ENCODE measurements at regions not wholly inside any gene's neighbourhood (a gene's known extent, or its start where the extent isn't known, plus 50 kb on each side); places are given as distances from the start of the nearest gene placed in this dataset.

DNA sequence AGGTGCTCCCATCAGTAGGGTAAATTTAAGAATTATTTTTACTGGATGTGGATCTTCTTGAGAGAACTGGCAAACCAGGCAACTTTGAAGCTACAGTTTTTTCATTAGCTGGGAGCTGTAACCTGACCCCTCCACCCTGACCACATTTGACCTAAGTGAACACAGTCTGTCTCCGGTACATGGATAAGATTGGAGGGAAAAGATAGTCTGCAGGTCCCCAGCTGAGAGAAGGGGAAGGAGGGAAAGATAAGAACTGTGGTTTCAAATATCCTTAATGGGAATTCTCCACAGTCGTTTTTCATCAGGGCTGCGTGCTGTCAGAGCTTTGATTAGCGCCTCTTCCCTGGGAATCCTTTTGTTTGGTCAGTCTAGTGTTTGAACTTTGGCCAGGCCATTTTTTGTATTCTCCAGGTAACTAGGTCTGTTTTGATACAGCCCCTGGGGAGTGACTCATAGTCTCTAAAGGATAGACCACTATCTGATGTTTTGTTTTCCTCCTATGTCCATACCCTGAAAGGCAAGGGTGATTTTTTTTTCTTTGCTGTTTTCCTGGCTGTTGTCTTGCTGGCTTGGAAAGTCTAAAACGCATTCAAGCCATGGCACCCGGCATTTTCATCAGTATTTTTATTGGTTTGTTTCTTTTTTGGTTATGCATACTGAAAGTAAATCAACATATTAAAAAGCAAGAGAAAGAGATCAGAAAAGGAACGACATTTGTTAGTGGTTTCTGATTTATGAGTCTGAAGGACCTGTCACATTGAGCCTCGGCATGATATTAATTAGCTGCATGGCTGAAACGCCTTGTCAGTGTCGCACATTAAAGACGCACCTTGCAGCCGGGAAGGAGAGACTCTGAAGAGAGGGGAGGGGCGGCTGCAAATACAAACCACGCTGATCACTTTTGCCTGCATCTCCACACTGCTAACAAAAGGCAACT lies 183.4 kb upstream of the FN1 start (continued):
- TF ChIP-seq ZNF629 (CRISPR knock-in tag; conservative IDR thresholded peaks at IDR 0.05) (peak; percentile 50), ZNF24 (IDR thresholded peaks at IDR 0.05) (peak; percentile 40; the same call in 1 of the 2 replicates), RARG (CRISPR knock-in tag; IDR thresholded peaks at IDR 0.05; ENCODE audit: low read depth) (no peak), ZNF317 (CRISPR knock-in tag; IDR thresholded peaks at IDR 0.05) (peak; percentile 78), ZNF367 (CRISPR knock-in tag; IDR thresholded peaks at IDR 0.05; ENCODE audit: borderline replicate concordance) (no peak), FIP1L1 (IDR thresholded peaks at IDR 0.05; ENCODE audit: borderline replicate concordance, insufficient read depth, low read depth, low read length) (no peak), ZBTB42 (CRISPR knock-in tag; IDR thresholded peaks at IDR 0.05) (no peak), ZNF878 (CRISPR knock-in tag; IDR thresholded peaks at IDR 0.05) (peak; percentile 76; the same call in 1 of the 2 replicates), SP5 (CRISPR knock-in tag; IDR thresholded peaks at IDR 0.05; ENCODE audit: borderline replicate concordance, low read depth) (peak; percentile 65), TSC22D2 (CRISPR knock-in tag; IDR thresholded peaks at IDR 0.05; ENCODE audit: borderline replicate concordance) (peak; percentile 41; the same call in 1 of the 2 replicates), ZNF326 (CRISPR knock-in tag; IDR thresholded peaks at IDR 0.05; ENCODE audit: borderline replicate concordance) (no peak), FOXK2 (IDR thresholded peaks at IDR 0.05) (peak; percentile 83), ZFP37 (CRISPR knock-in tag; IDR thresholded peaks at IDR 0.05; ENCODE audit: borderline replicate concordance) (0 out of 2 replicates have a peak, but pooled peaks have one; percentile 28), EED (CRISPR knock-in tag; IDR thresholded peaks at IDR 0.05) (no peak), NR2F6 (IDR thresholded peaks at IDR 0.05) (peak; percentile 92), NR2F6 (CRISPR knock-in tag; IDR thresholded peaks at IDR 0.05) (peak; percentile 93), MEIS1 (CRISPR knock-in tag; IDR thresholded peaks at IDR 0.05; ENCODE audit: borderline replicate concordance) (peak; percentile 99)
- TF ChIP-seq, protein P1, sequence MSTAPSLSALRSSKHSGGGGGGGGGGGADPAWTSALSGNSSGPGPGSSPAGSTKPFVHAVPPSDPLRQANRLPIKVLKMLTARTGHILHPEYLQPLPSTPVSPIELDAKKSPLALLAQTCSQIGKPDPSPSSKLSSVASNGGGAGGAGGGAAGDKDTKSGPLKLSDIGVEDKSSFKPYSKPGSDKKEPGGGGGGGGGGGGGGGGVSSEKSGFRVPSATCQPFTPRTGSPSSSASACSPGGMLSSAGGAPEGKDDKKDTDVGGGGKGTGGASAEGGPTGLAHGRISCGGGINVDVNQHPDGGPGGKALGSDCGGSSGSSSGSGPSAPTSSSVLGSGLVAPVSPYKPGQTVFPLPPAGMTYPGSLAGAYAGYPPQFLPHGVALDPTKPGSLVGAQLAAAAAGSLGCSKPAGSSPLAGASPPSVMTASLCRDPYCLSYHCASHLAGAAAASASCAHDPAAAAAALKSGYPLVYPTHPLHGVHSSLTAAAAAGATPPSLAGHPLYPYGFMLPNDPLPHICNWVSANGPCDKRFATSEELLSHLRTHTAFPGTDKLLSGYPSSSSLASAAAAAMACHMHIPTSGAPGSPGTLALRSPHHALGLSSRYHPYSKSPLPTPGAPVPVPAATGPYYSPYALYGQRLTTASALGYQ (CRISPR knock-in tag; IDR thresholded peaks at IDR 0.05) = peak; percentile 92
- TF ChIP-seq, protein P2, sequence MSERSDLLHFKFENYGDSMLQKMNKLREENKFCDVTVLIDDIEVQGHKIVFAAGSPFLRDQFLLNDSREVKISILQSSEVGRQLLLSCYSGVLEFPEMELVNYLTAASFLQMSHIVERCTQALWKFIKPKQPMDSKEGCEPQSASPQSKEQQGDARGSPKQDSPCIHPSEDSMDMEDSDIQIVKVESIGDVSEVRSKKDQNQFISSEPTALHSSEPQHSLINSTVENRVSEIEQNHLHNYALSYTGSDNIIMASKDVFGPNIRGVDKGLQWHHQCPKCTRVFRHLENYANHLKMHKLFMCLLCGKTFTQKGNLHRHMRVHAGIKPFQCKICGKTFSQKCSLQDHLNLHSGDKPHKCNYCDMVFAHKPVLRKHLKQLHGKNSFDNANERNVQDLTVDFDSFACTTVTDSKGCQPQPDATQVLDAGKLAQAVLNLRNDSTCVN (CRISPR knock-in tag; IDR thresholded peaks at IDR 0.05; ENCODE audit: borderline replicate concordance) = peak; percentile 34; the same call in 1 of the 2 replicates
- TF ChIP-seq, protein P3, sequence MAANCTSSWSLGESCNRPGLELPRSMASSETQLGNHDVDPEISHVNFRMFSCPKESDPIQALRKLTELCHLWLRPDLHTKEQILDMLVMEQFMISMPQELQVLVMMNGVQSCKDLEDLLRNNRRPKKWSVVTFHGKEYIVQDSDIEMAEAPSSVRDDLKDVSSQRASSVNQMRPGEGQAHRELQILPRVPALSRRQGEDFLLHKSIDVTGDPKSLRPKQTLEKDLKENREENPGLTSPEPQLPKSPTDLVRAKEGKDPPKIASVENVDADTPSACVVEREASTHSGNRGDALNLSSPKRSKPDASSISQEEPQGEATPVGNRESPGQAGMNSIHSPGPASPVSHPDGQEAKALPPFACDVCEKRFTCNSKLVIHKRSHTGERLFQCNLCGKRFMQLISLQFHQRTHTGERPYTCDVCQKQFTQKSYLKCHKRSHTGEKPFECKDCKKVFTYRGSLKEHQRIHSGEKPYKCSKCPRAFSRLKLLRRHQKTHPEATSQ (CRISPR knock-in tag; IDR thresholded peaks at IDR 0.05; ENCODE audit: borderline replicate concordance) = no peak; the same call in 1 of the 2 replicates
- TF ChIP-seq, protein P4, sequence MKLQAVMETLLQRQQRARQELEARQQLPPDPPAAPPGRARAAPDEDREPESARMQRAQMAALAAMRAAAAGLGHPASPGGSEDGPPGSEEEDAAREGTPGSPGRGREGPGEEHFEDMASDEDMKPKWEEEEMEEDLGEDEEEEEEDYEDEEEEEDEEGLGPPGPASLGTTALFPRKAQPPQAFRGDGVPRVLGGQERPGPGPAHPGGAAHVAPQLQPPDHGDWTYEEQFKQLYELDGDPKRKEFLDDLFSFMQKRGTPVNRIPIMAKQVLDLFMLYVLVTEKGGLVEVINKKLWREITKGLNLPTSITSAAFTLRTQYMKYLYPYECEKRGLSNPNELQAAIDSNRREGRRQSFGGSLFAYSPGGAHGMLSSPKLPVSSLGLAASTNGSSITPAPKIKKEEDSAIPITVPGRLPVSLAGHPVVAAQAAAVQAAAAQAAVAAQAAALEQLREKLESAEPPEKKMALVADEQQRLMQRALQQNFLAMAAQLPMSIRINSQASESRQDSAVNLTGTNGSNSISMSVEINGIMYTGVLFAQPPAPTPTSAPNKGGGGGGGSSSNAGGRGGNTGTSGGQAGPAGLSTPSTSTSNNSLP (IDR thresholded peaks at IDR 0.05; ENCODE audit: low read depth, low read length) = peak; percentile 86; the same call in 1 of the 2 replicates
- TF ChIP-seq, protein P5, sequence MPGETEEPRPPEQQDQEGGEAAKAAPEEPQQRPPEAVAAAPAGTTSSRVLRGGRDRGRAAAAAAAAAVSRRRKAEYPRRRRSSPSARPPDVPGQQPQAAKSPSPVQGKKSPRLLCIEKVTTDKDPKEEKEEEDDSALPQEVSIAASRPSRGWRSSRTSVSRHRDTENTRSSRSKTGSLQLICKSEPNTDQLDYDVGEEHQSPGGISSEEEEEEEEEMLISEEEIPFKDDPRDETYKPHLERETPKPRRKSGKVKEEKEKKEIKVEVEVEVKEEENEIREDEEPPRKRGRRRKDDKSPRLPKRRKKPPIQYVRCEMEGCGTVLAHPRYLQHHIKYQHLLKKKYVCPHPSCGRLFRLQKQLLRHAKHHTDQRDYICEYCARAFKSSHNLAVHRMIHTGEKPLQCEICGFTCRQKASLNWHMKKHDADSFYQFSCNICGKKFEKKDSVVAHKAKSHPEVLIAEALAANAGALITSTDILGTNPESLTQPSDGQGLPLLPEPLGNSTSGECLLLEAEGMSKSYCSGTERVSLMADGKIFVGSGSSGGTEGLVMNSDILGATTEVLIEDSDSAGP (CRISPR knock-in tag; IDR thresholded peaks at IDR 0.05; ENCODE audit: borderline replicate concordance) = no peak

All from HepG2 (cell line).